Kidney epithelial cell (primary cell): ENCODE measurements at regions not wholly inside any gene's neighbourhood (a gene's known extent, or its start where the extent isn't known, plus 50 kb on each side); places are given as distances from the start of the nearest gene placed in this dataset.

ENCODE experiments used
- DNase-seq: peaks from one replicate; pipeline ENCODE4 v3.0.0-alpha.2; 2010; ENCODE audit warnings: low read depth
- H3K27me3 ChIP-seq: 2 replicates; pipeline ENCODE4 v1.6.0; 2011; ENCODE audit warnings: low read length; ENCODE audit not compliant: control insufficient read depth, insufficient read depth
- H3K36me3 ChIP-seq: 2 replicates; pipeline ENCODE4 v1.5.1; 2011; ENCODE audit warnings: low read length; ENCODE audit not compliant: control insufficient read depth, insufficient read depth
- H3K4me3 ChIP-seq: 2 replicates; pipeline ENCODE4 v1.5.1; 2011; ENCODE audit warnings: low read depth, mild to moderate bottlenecking, control low read depth, low read length
- CTCF ChIP-seq: IDR thresholded peaks from 2 replicates; pipeline ENCODE4 v1.5.1; 2011; ENCODE audit warnings: mild to moderate bottlenecking, moderate library complexity, low read length, control low read depth, inconsistent platforms; ENCODE audit not compliant: insufficient read depth, poor library complexity, severe bottlenecking

- DNase-seq: no peak
- Histone ChIP-seq H3K4me3 (no peak overlapping the region), H3K36me3 (no peaks in the 10 kb centered on the region), H3K27me3 (no peaks in the 10 kb centered on the region)
- no peak for TF ChIP-seq CTCF
Measured at GRCh38 chr2:80830891-80831290, 526.3 kb upstream of the LRRTM1 start.

- no peak for DNase-seq
- Histone ChIP-seq H3K4me3 (no peak overlapping the region), H3K27me3 (no peaks in the 10 kb centered on the region), H3K36me3 (no peaks in the 10 kb centered on the region)
- no peak for TF ChIP-seq CTCF
Measured at GRCh38 chr2:80822999-80823398, 518.4 kb upstream of the LRRTM1 start.

- no peak for TF ChIP-seq CTCF
- Histone ChIP-seq H3K4me3 (no peak overlapping the region), H3K27me3 (no peaks in the 10 kb centered on the region), H3K36me3 (no peaks in the 10 kb centered on the region)
- DNase-seq: no peak
Measured at GRCh38 chr2:80815259-80815658, 510.7 kb upstream of the LRRTM1 start.

- no peak overlapping the region for H3K4me3 ChIP-seq
- no peaks in the 10 kb centered on the region for H3K36me3 ChIP-seq
- no peak for DNase-seq
- no peak for TF ChIP-seq CTCF
- no peaks in the 10 kb centered on the region for H3K27me3 ChIP-seq
Measured at GRCh38 chr2:80786584-80786983, 482.0 kb upstream of the LRRTM1 start.

- no peaks in the 10 kb centered on the region for H3K27me3 ChIP-seq
Measured at GRCh38 chr2:80778704-80779103, 474.2 kb upstream of the LRRTM1 start.

GRCh38 chr2:80748592-80748991 lies 444.0 kb upstream of the LRRTM1 start:
- Histone ChIP-seq H3K36me3 (no peaks in the 10 kb centered on the region), H3K4me3 (no peak overlapping the region), H3K27me3 (no peaks in the 10 kb centered on the region)
- TF ChIP-seq CTCF: no peak
- DNase-seq: no peak

More at GRCh38 chr2:80778704-80779103, 474.2 kb upstream of the LRRTM1 start:
- no peak overlapping the region for H3K4me3 ChIP-seq
- H3K36me3 ChIP-seq: no peaks in the 10 kb centered on the region
- no peak for TF ChIP-seq CTCF
- DNase-seq: no peak
